HEK293 (cell line): ENCODE measurements at regions not wholly inside any gene's neighbourhood (a gene's known extent, or its start where the extent isn't known, plus 50 kb on each side); places are given as distances from the start of the nearest gene placed in this dataset.

Experiments
- CTCF ChIA-PET: fragments of 350-600 bp; formaldehyde crosslinking; extraction: SDS; loops from one replicate; lab custom pipeline; 2021; ENCODE audit warnings: antibody characterized with exemption; lab: Yijun Ruan, JAX
- POLR2A ChIA-PET: fragments of 300-600 bp; formaldehyde crosslinking; extraction: SDS; loops from one replicate; lab custom pipeline; 2020; ENCODE audit warnings: antibody characterized with exemption, inconsistent platforms; lab: Yijun Ruan, JAX
- H3K27ac ChIP-seq: fragments of 200-500 bp; sonication (Bioruptor generic); 2 replicates; pipeline ENCODE4 v1.5.1; 2014; ENCODE audit warnings: low read depth, low read length, control low read depth, inconsistent platforms; ENCODE audit errors: extremely low read depth
- H3K36me3 ChIP-seq, 2 experiments: fragments of 200-500 bp in 1 of 2; sonication (Bioruptor generic) in 1 of 2; 1 replicate in 1 of 2; 2 replicates in 1 of 2; pipeline ENCODE4 v1.5.1; 2014 to 2017; ENCODE audit warnings: inconsistent platforms in 2 of 2, low read length in 2 of 2; ENCODE audit not compliant: control insufficient read depth in 2 of 2, insufficient read depth in 1 of 2
- H3K4me1 ChIP-seq: fragments of 200-500 bp; sonication (Bioruptor generic); 2 replicates; pipeline ENCODE4 v1.5.1; 2014; ENCODE audit warnings: mild to moderate bottlenecking, low read length, inconsistent platforms; ENCODE audit not compliant: control insufficient read depth, insufficient read depth
- H3K4me3 ChIP-seq: 2 replicates; pipeline ENCODE4 v1.5.1; 2011; ENCODE audit warnings: low read depth, mild to moderate bottlenecking, control low read depth, low read length, moderate library complexity
- H3K9me3 ChIP-seq: fragments of 200-500 bp; sonication (Bioruptor generic); 2 replicates; pipeline ENCODE4 v1.5.1; 2014; ENCODE audit warnings: low read depth, low read length, inconsistent platforms; ENCODE audit not compliant: control insufficient read depth, insufficient read depth
- HOXD13 ChIP-seq: sonication (generic); formaldehyde crosslinking; IDR thresholded peaks from 2 replicates; pipeline ENCODE4 v1.8.0; 2022; ENCODE audit warnings: missing genetic modification reagents, borderline replicate concordance
- OVOL3 ChIP-seq: fragments of 450-650 bp; formaldehyde crosslinking; IDR thresholded peaks from 2 replicates; pipeline ENCODE4 v1.5.1; 2016; ENCODE audit warnings: missing biosample characterization, missing genetic modification characterization
- SP2 ChIP-seq: fragments of 450-650 bp; formaldehyde crosslinking; IDR thresholded peaks from 2 replicates; pipeline ENCODE4 v1.5.1; 2016; ENCODE audit warnings: missing biosample characterization, missing genetic modification characterization
- TCF7L2 ChIP-seq: IDR thresholded peaks from 2 replicates; pipeline ENCODE4 v1.6.1; 2011; ENCODE audit warnings: low read depth, mild to moderate bottlenecking, inconsistent platforms, low read length, moderate library complexity, borderline replicate concordance
- YY2 ChIP-seq: fragments of 450-650 bp; formaldehyde crosslinking; IDR thresholded peaks from 2 replicates; pipeline ENCODE4 v1.5.1; 2016; ENCODE audit warnings: missing biosample characterization, missing genetic modification characterization
- ZBTB48 ChIP-seq: fragments of 450-650 bp; formaldehyde crosslinking; IDR thresholded peaks from 2 replicates; pipeline ENCODE4 v1.5.1; 2016; ENCODE audit warnings: missing biosample characterization, missing genetic modification characterization
- ZFP37 ChIP-seq: fragments of 450-650 bp; formaldehyde crosslinking; IDR thresholded peaks from 2 replicates; pipeline ENCODE4 v1.5.1; 2016; ENCODE audit warnings: missing biosample characterization, missing genetic modification characterization
- ZNF112 ChIP-seq: fragments of 450-650 bp; formaldehyde crosslinking; IDR thresholded peaks from 2 replicates; pipeline ENCODE4 v1.5.0; 2017; ENCODE audit warnings: missing biosample characterization, missing genetic modification characterization
- ZNF133 ChIP-seq: fragments of 450-650 bp; formaldehyde crosslinking; IDR thresholded peaks from 2 replicates; pipeline ENCODE4 v1.5.1; 2016; ENCODE audit warnings: missing biosample characterization, missing genetic modification characterization
- ZNF140 ChIP-seq: fragments of 450-650 bp; formaldehyde crosslinking; IDR thresholded peaks from 2 replicates; pipeline ENCODE4 v1.5.1; 2016; ENCODE audit warnings: missing biosample characterization, missing genetic modification characterization
- ZNF202 ChIP-seq: fragments of 450-650 bp; formaldehyde crosslinking; IDR thresholded peaks from 2 replicates; pipeline ENCODE4 v1.5.1; 2016; ENCODE audit warnings: missing biosample characterization, missing genetic modification characterization, borderline replicate concordance
- ZNF37A ChIP-seq: fragments of 450-650 bp; IDR thresholded peaks from 2 replicates; pipeline ENCODE4 v1.5.1; 2018; ENCODE audit warnings: missing biosample characterization, missing genetic modification characterization
- ZNF473 ChIP-seq: fragments of 450-650 bp; formaldehyde crosslinking; IDR thresholded peaks from 2 replicates; pipeline ENCODE4 v1.5.1; 2017; ENCODE audit warnings: missing biosample characterization, missing genetic modification characterization
- ZNF48 ChIP-seq: fragments of 450-650 bp; formaldehyde crosslinking; IDR thresholded peaks from 2 replicates; pipeline ENCODE4 v1.5.1; 2016; ENCODE audit warnings: missing biosample characterization, missing genetic modification characterization
- ZNF549 ChIP-seq: fragments of 450-650 bp; IDR thresholded peaks from 2 replicates; pipeline ENCODE4 v1.5.1; 2018; ENCODE audit warnings: missing biosample characterization, missing genetic modification characterization, mild to moderate bottlenecking, inconsistent platforms, moderate library complexity
- ZNF558 ChIP-seq: fragments of 450-650 bp; formaldehyde crosslinking; IDR thresholded peaks from 2 replicates; pipeline ENCODE4 v1.5.1; 2016; ENCODE audit warnings: missing biosample characterization, missing genetic modification characterization
- ZNF654 ChIP-seq: fragments of 450-650 bp; formaldehyde crosslinking; IDR thresholded peaks from 2 replicates; pipeline ENCODE4 v1.5.1; 2016; ENCODE audit warnings: low read depth, missing biosample characterization, missing genetic modification characterization
- ZNF677 ChIP-seq: fragments of 450-650 bp; IDR thresholded peaks from 2 replicates; pipeline ENCODE4 v1.5.0; 2018; ENCODE audit warnings: missing biosample characterization, mild to moderate bottlenecking, missing genetic modification characterization, moderate library complexity
- ZNF791 ChIP-seq: fragments of 450-650 bp; formaldehyde crosslinking; IDR thresholded peaks from 2 replicates; pipeline ENCODE4 v1.5.1; 2016; ENCODE audit warnings: missing biosample characterization, missing genetic modification characterization
- ZNF843 ChIP-seq: fragments of 450-650 bp; formaldehyde crosslinking; IDR thresholded peaks from 2 replicates; pipeline ENCODE4 v1.5.1; 2016; ENCODE audit warnings: missing biosample characterization, missing genetic modification characterization
- TF ChIP-seq, protein P1 (sequence below): fragments of 450-650 bp; formaldehyde crosslinking; IDR thresholded peaks from 2 replicates; pipeline ENCODE4 v1.5.1; 2016; ENCODE audit warnings: missing biosample characterization, missing genetic modification characterization
- TF ChIP-seq, protein P2 (sequence below): fragments of 450-650 bp; formaldehyde crosslinking; IDR thresholded peaks from 2 replicates; pipeline ENCODE4 v1.5.1; 2016; ENCODE audit warnings: missing biosample characterization, missing genetic modification characterization

DNA sequence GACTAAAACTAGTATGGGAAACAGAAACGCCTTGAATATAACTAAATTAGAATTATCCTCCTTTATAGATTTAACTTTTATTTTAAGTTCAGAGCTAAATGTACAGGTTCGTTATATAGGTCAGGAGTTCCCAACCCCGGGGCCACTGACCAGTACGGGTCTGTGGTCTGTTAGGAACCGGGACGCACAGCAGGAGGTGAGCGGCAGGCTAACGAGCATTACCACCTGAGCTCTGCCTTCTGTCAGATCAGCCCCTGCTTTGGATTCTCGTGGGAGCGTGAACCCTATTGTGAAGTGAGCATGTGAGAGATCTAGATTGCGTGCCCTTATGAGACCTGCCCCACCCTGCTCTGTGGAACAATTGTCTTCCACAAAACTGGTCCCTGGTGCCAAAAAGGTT lies 51.0 kb downstream of the FAT4 start:
- Histone ChIP-seq H3K9me3 (no peaks in the 10 kb centered on the region), H3K36me3 (no peaks in the 10 kb centered on the region), H3K4me1 (peaks cover 5% of the 10 kb centered on the region; the same call in 1 of the 2 replicates), H3K27ac (no peak overlapping the region), H3K4me3 (no peak overlapping the region)
- ChIA-PET POLR2A (no interaction called here), CTCF (no interaction called here)
- no peak for TF ChIP-seq ZNF549 (tag by site-specific recombination)
- no peak for TF ChIP-seq ZNF677 (tag by site-specific recombination)
- no peak for TF ChIP-seq ZFP37 (tag by site-specific recombination)
- TF ChIP-seq OVOL3 (tag by site-specific recombination), result no peak

DNA sequence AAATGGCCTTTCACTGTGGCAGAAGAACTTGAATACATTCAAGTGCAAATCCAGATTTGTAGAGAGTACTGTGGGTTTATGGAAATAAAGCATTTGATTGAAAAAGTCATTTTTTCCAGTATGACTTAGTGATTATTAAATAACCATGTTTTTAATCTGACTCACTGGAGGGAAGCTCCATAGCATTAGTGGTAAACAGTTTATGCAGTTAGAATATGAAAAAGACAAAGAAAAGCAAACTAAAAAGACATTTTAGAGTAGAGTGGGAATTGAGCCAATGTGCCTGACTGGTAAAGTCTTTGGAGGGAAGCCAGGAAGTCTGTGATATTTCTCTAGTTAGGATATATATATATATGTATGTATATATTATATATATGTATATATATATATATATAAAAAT lies 53.4 kb downstream of the FAT4 start:
- Histone ChIP-seq H3K4me3 (no peak overlapping the region), H3K27ac (no peak overlapping the region), H3K4me1 (peaks cover 5% of the 10 kb centered on the region; the same call in 1 of the 2 replicates), H3K9me3 (no peaks in the 10 kb centered on the region), H3K36me3 (no peaks in the 10 kb centered on the region)
- CTCF ChIA-PET, result no interaction called here
- TF ChIP-seq ZNF791 (tag by site-specific recombination) (no peak), ZNF140 (tag by site-specific recombination) (no peak), ZNF558 (no peak)
- POLR2A ChIA-PET, result no interaction called here

DNA sequence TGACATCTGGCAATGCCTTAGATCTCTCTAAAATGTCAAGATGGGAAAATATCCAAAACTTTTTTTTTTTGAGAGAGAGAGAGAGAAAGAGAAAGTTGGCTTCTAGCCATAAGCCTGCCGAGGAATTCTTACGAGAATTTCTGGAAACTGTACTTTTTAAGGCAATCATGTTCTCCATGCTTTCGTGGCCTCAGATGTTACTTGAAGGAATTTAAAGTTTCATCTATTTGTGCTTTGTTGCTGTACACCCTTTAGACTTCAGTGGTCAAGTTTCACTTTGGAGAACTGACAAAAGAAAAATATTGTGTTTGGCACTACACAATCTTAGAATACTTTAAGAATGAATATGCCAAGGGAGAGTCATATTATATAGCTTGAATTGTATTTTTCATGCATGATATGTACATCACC lies 53.9 kb downstream of the FAT4 start:
- TF ChIP-seq HOXD13 (CRISPR knock-in tag) (no peak), ZNF37A (tag by site-specific recombination) (no peak)
- TF ChIP-seq, all 188 proteins: peak for 0
- no peak overlapping the region for H3K4me3 ChIP-seq
- POLR2A ChIA-PET, result no interaction called here
- peaks cover 5% of the 10 kb centered on the region; the same call in 1 of the 2 replicates for H3K4me1 ChIP-seq
- CTCF ChIA-PET, result no interaction called here
- no peaks in the 10 kb centered on the region for H3K9me3 ChIP-seq
- H3K27ac ChIP-seq, result no peak overlapping the region
- no peaks in the 10 kb centered on the region for H3K36me3 ChIP-seq

DNA sequence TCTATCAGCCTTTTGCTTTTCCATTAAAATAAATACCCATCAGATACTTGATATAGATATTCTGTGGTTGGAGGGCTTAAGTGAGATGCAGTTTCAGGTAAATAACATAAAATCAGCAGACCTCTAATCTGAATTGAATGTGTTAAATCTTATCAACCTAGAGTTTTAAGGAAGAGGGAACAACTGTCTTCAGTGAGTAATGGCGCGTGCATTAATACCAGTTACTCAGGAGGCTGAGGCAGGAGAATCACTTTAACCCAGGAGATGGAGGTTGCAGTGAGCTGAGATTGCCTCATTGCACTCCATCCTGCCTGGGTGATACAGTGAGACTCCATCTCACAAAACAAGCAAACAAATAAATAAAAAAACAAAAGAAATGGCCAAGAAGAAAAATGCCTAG lies 54.3 kb downstream of the FAT4 start:
- Histone ChIP-seq H3K36me3 (no peaks in the 10 kb centered on the region), H3K4me1 (peaks cover 5% of the 10 kb centered on the region; the same call in 1 of the 2 replicates), H3K4me3 (no peak overlapping the region), H3K9me3 (no peaks in the 10 kb centered on the region), H3K27ac (no peak overlapping the region)
- CTCF ChIA-PET, result interaction anchor here (1.3 kb wide), 1 partner anchor 13 kb away, joined by 3 read pairs; no protein-coding TSS in a partner anchor
- POLR2A ChIA-PET, result no interaction called here
- TF ChIP-seq ZNF473 (tag by site-specific recombination) (no peak), ZNF843 (tag by site-specific recombination) (no peak), ZNF133 (tag by site-specific recombination) (no peak), ZNF202 (no peak), SP2 (tag by site-specific recombination) (no peak), ZNF654 (tag by site-specific recombination) (no peak), OVOL3 (tag by site-specific recombination) (no peak), YY2 (tag by site-specific recombination) (no peak), TCF7L2 (no peak), ZBTB48 (tag by site-specific recombination) (no peak), ZNF48 (tag by site-specific recombination) (no peak), ZNF112 (no peak)
- TF ChIP-seq, protein P1, sequence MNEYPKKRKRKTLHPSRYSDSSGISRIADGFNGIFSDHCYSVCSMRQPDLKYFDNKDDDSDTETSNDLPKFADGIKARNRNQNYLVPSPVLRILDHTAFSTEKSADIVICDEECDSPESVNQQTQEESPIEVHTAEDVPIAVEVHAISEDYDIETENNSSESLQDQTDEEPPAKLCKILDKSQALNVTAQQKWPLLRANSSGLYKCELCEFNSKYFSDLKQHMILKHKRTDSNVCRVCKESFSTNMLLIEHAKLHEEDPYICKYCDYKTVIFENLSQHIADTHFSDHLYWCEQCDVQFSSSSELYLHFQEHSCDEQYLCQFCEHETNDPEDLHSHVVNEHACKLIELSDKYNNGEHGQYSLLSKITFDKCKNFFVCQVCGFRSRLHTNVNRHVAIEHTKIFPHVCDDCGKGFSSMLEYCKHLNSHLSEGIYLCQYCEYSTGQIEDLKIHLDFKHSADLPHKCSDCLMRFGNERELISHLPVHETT, result no peak
- TF ChIP-seq, protein P2, sequence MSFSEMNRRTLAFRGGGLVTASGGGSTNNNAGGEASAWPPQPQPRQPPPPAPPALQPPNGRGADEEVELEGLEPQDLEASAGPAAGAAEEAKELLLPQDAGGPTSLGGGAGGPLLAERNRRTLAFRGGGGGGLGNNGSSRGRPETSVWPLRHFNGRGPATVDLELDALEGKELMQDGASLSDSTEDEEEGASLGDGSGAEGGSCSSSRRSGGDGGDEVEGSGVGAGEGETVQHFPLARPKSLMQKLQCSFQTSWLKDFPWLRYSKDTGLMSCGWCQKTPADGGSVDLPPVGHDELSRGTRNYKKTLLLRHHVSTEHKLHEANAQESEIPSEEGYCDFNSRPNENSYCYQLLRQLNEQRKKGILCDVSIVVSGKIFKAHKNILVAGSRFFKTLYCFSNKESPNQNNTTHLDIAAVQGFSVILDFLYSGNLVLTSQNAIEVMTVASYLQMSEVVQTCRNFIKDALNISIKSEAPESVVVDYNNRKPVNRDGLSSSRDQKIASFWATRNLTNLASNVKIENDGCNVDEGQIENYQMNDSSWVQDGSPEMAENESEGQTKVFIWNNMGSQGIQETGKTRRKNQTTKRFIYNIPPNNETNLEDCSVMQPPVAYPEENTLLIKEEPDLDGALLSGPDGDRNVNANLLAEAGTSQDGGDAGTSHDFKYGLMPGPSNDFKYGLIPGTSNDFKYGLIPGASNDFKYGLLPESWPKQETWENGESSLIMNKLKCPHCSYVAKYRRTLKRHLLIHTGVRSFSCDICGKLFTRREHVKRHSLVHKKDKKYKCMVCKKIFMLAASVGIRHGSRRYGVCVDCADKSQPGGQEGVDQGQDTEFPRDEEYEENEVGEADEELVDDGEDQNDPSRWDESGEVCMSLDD (tag by site-specific recombination), result no peak
